PC-3 (cell line): ENCODE measurements at regions not wholly inside any gene's neighbourhood (a gene's known extent, or its start where the extent isn't known, plus 50 kb on each side); places are given as distances from the start of the nearest gene placed in this dataset.

Source experiments
- ATAC-seq: fragments of 200-7000 bp; cut with Tn5 transposase; 2 replicates; pipeline ENCODE4 v1.9.1; 2020; ENCODE audit warnings: mild to moderate bottlenecking, moderate library complexity
- BruUV-seq: library from RNA; stranded (reverse); fragments of 400-500 nt; replicated peaks from 2 replicates; lab custom pipeline; 2021; lab: Mats Ljungman, UMichigan
- CTCF ChIA-PET: fragments of 300-600 bp; sonication (Branson Sonifier 250); formaldehyde crosslinking; loops from one replicate; lab custom pipeline; 2022; ENCODE audit warnings: antibody characterized with exemption; lab: Charles Lee
- POLR2A ChIA-PET: fragments of 300-600 bp; sonication (Branson Sonifier 250); formaldehyde crosslinking; loops from one replicate; lab custom pipeline; 2022; ENCODE audit warnings: antibody characterized with exemption; ENCODE audit not compliant: unreplicated experiment; lab: Charles Lee
- DNase-seq: peaks from one replicate; pipeline ENCODE4 v3.0.0-alpha.2; 2015
- H2AFZ ChIP-seq: fragments of 300-600 bp; sonication (generic); 2 replicates; pipeline ENCODE4 v1.6.0; 2016; ENCODE audit warnings: antibody characterized with exemption, low read length
- H3F3A ChIP-seq: fragments of 300-600 bp; sonication (generic); one replicate; pipeline ENCODE4 v1.6.0; 2017; ENCODE audit warnings: antibody characterized with exemption, low read length, control low read depth, mild to moderate bottlenecking; ENCODE audit not compliant: unreplicated experiment
- H3K27ac ChIP-seq: fragments of 300-600 bp; sonication (generic); 2 replicates; pipeline ENCODE4 v1.5.1; 2016; ENCODE audit warnings: mild to moderate bottlenecking, low read length
- H3K27me3 ChIP-seq: fragments of 300-600 bp; sonication (generic); 2 replicates; pipeline ENCODE4 v1.6.1; 2016; ENCODE audit warnings: low read length, mixed read lengths
- H3K36me3 ChIP-seq: fragments of 300-600 bp; sonication (generic); 2 replicates; pipeline ENCODE4 v1.6.1; 2016; ENCODE audit warnings: low read depth, mixed run types, low read length, mixed read lengths
- H3K4me1 ChIP-seq: fragments of 300-600 bp; sonication (generic); 2 replicates; pipeline ENCODE4 v1.5.1; 2016; ENCODE audit warnings: low read length; ENCODE audit not compliant: insufficient read depth
- H3K4me2 ChIP-seq: fragments of 300-600 bp; sonication (generic); 2 replicates; pipeline ENCODE4 v1.6.0; 2016; ENCODE audit warnings: low read length
- H3K4me3 ChIP-seq: fragments of 300-600 bp; sonication (generic); 2 replicates; pipeline ENCODE4 v1.5.1; 2016; ENCODE audit warnings: mild to moderate bottlenecking, low read length, mixed read lengths
- H3K79me2 ChIP-seq: fragments of 300-600 bp; sonication (generic); 2 replicates; pipeline ENCODE4 v1.6.1; 2017; ENCODE audit warnings: low read length, mixed read lengths
- H3K9ac ChIP-seq: fragments of 300-600 bp; sonication (generic); 2 replicates; pipeline ENCODE4 v1.6.0; 2016; ENCODE audit warnings: mild to moderate bottlenecking, low read length
- H3K9me2 ChIP-seq: fragments of 300-600 bp; sonication (generic); replicated peaks from 2 replicates; pipeline ENCODE4 v1.6.1; 2016; ENCODE audit warnings: mixed run types, low read length, mixed read lengths
- H3K9me3 ChIP-seq: fragments of 300-600 bp; sonication (generic); 2 replicates; pipeline ENCODE4 v1.6.1; 2016; ENCODE audit warnings: low read length, mixed read lengths
- H4K20me1 ChIP-seq: fragments of 300-600 bp; sonication (generic); 2 replicates; pipeline ENCODE4 v1.6.1; 2016; ENCODE audit warnings: low read length, mixed read lengths
- CTCF ChIP-seq: fragments of 300-600 bp; sonication (generic); conservative IDR thresholded peaks from 2 replicates; pipeline ENCODE4 v1.5.1; 2017; ENCODE audit warnings: antibody characterized with exemption, low read depth, mild to moderate bottlenecking, low read length
- EZH2 ChIP-seq: fragments of 300-600 bp; sonication (generic); IDR thresholded peaks from one replicate; pipeline ENCODE4 v1.6.1; 2017; ENCODE audit warnings: antibody characterized with exemption, mild to moderate bottlenecking, low read length; ENCODE audit not compliant: unreplicated experiment
- EZH2phosphoT487 ChIP-seq: fragments of 300-600 bp; sonication (generic); IDR thresholded peaks from 2 replicates; pipeline ENCODE4 v1.6.1; 2018; ENCODE audit warnings: mild to moderate bottlenecking, antibody characterized with exemption, low read length, borderline replicate concordance
- intact Hi-C: fragments of 100-400 bp; cut with micrococcal nuclease; formaldehyde crosslinking; loops from 2 replicates; pipeline ENCODE4 v1.9.0; 2023

DNA sequence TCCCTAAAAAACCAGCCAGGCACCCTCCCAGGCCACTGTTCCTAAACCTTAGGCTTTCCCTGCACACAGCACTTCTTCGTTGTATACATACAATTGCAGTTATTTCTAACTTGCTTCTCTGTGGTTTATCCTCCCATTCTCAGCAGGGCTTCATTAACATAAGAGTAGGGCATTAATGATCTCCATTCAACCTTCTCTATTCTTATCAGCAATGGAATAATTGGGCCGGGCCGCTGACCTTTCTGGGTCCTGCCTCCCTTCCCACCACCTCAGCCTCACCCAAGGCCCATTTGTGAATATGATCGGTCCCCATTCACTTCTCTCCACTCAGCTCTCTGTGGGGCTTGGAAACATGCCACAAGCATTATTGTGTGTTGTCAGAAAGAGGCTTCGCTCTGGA lies 184.2 kb downstream of the SUCLA2 start:
- no peaks in the 10 kb centered on the region for H3K9me3 ChIP-seq
- no peaks in the 10 kb centered on the region for H3F3A ChIP-seq
- CTCF ChIA-PET: no interaction called here
- H3K9me2 ChIP-seq: no peaks in the 10 kb centered on the region
- H3K4me3 ChIP-seq: no peak overlapping the region
- BruUV-seq: no TSS peak
- H3K4me1 ChIP-seq: no peaks in the 10 kb centered on the region
- ATAC-seq (no peak), DNase-seq (no peak)
- no peaks in the 10 kb centered on the region for H4K20me1 ChIP-seq
- H3K27me3 ChIP-seq: no peaks in the 10 kb centered on the region
- H3K79me2 ChIP-seq: no peaks in the 10 kb centered on the region
- no peaks in the 10 kb centered on the region for H3K36me3 ChIP-seq
- TF ChIP-seq CTCF (no peak), EZH2 (no peak), EZH2phosphoT487 (no peak)
- intact Hi-C loops: no loop called here
- H3K27ac ChIP-seq: no peak overlapping the region
- POLR2A ChIA-PET: no interaction called here
- H3K4me2 ChIP-seq: no peak overlapping the region
- no peak overlapping the region for H3K9ac ChIP-seq
- H2AFZ ChIP-seq: no peak overlapping the region

- ATAC-seq (no peak), DNase-seq (no peak)
- BruUV-seq: no TSS peak
- Histone ChIP-seq H3K9me3 (no peaks in the 10 kb centered on the region), H2AFZ (no peak overlapping the region), H3K4me1 (no peaks in the 10 kb centered on the region), H3K9me2 (no peaks in the 10 kb centered on the region), H3K9ac (no peak overlapping the region), H3K27me3 (no peaks in the 10 kb centered on the region), H3K79me2 (no peaks in the 10 kb centered on the region), H3F3A (no peaks in the 10 kb centered on the region), H3K4me3 (no peak overlapping the region), H3K4me2 (no peak overlapping the region), H3K27ac (no peak overlapping the region), H3K36me3 (no peaks in the 10 kb centered on the region), H4K20me1 (no peaks in the 10 kb centered on the region)
- POLR2A ChIA-PET: no interaction called here
- TF ChIP-seq EZH2phosphoT487: no peak
- no peak for TF ChIP-seq EZH2
- no peak for TF ChIP-seq CTCF
- intact Hi-C loops: no loop called here
- CTCF ChIA-PET: no interaction called here
Observed at GRCh38 chr13:47813718-47814117, 187.4 kb downstream of the SUCLA2 start.

- ChIA-PET POLR2A (no interaction called here), CTCF (no interaction called here)
- Histone ChIP-seq H3K79me2 (no peaks in the 10 kb centered on the region), H3K9me2 (no peaks in the 10 kb centered on the region), H3K9ac (no peak overlapping the region), H3K36me3 (no peaks in the 10 kb centered on the region), H3K4me1 (no peaks in the 10 kb centered on the region), H4K20me1 (no peaks in the 10 kb centered on the region), H3K4me2 (no peak overlapping the region), H3F3A (no peaks in the 10 kb centered on the region), H3K27ac (no peak overlapping the region), H3K9me3 (no peaks in the 10 kb centered on the region), H3K4me3 (no peak overlapping the region), H2AFZ (no peak overlapping the region), H3K27me3 (no peaks in the 10 kb centered on the region)
- no peak for DNase-seq
- ATAC-seq: no peak
- no TSS peak for BruUV-seq
- intact Hi-C loops: no loop called here
- TF ChIP-seq EZH2phosphoT487 (no peak), EZH2 (no peak), CTCF (no peak)
Observed at GRCh38 chr13:47809411-47809810, 191.7 kb downstream of the SUCLA2 start.
